LNCAP (cell line): ENCODE measurements at regions not wholly inside any gene's neighbourhood (a gene's known extent, or its start where the extent isn't known, plus 50 kb on each side); places are given as distances from the start of the nearest gene placed in this dataset.

Source experiments
- CTCF ChIP-seq: fragments of 450-650 bp; IDR thresholded peaks from 2 replicates; pipeline ENCODE4 v1.5.1; 2017; ENCODE audit warnings: mild to moderate bottlenecking

GRCh38 chr2:194674043-194674442 is 983.0 kb upstream of the SLC39A10 start:
- TF ChIP-seq CTCF, result no peak

- TF ChIP-seq CTCF, result no peak
Measured at GRCh38 chr2:194672994-194673393, 984.0 kb upstream of the SLC39A10 start.

GRCh38 chr2:194661431-194661830 is 995.6 kb upstream of the SLC39A10 start:
- TF ChIP-seq CTCF, result no peak

- TF ChIP-seq CTCF, result no peak
Measured at GRCh38 chr2:194621945-194622344, 1035.1 kb upstream of the SLC39A10 start.

GRCh38 chr2:194619366-194619765 is 1037.7 kb upstream of the SLC39A10 start:
- TF ChIP-seq CTCF, result no peak

GRCh38 chr2:194618432-194618831 is 1038.6 kb upstream of the SLC39A10 start:
- no peak for TF ChIP-seq CTCF

GRCh38 chr2:194616334-194616733 is 1040.7 kb upstream of the SLC39A10 start:
- no peak for TF ChIP-seq CTCF

GRCh38 chr2:194610297-194610696 is 1046.7 kb upstream of the SLC39A10 start:
- no peak for TF ChIP-seq CTCF
